Mesodermal cell (in vitro differentiated cells): ENCODE measurements at regions not wholly inside any gene's neighbourhood (a gene's known extent, or its start where the extent isn't known, plus 50 kb on each side); places are given as distances from the start of the nearest gene placed in this dataset.

ENCODE experiments used
- H3K27ac ChIP-seq: 2 replicates; pipeline ENCODE4 v1.7.0; 2013; ENCODE audit warnings: mild to moderate bottlenecking, low read depth, low read length, moderate library complexity; ENCODE audit not compliant: severe bottlenecking
- H3K36me3 ChIP-seq: 2 replicates; pipeline ENCODE4 v1.7.1; 2013; ENCODE audit warnings: mild to moderate bottlenecking, low read length, moderate library complexity; ENCODE audit not compliant: control insufficient read depth, insufficient read depth
- H3K4me1 ChIP-seq: one replicate; pipeline ENCODE4 v1.7.1; 2013; ENCODE audit warnings: mild to moderate bottlenecking, low read length; ENCODE audit not compliant: insufficient read depth, control insufficient read depth, poor library complexity, severe bottlenecking
- H3K4me3 ChIP-seq: 2 replicates; pipeline ENCODE4 v1.7.0; 2013; ENCODE audit warnings: low read length, control low read depth, mild to moderate bottlenecking; ENCODE audit not compliant: insufficient read depth, poor library complexity, severe bottlenecking; ENCODE audit errors: extremely low read depth
- H3K9me3 ChIP-seq: 2 replicates; pipeline ENCODE4 v1.7.1; 2013; ENCODE audit warnings: mild to moderate bottlenecking, low read length, moderate library complexity; ENCODE audit not compliant: control insufficient read depth
- WGBS, 2 experiments: methylation state at CpG; one replicate each; pipeline ENCODE4 v1.1.5; 2013; ENCODE audit warnings: missing lambda C conversion rate in 2 of 2; ENCODE audit not compliant: insufficient coverage in 2 of 2; 5-methylcytosine and 5-hydroxymethylcytosine counted together

GRCh38 chr4:15270201-15270600, 157.6 kb upstream of the C1QTNF7 start:
- H3K9me3 ChIP-seq: peaks cover 19% of the 10 kb centered on the region
- no peak overlapping the region for H3K4me3 ChIP-seq
- WGBS, 2 experiments: 100% methylated on average over 1 of the region's 2 CpGs; no CpG with 5 or more reads in 1 of the 2 experiments
- H3K4me1 ChIP-seq: no peaks in the 10 kb centered on the region
- H3K27ac ChIP-seq: no peak overlapping the region
- no peaks in the 10 kb centered on the region for H3K36me3 ChIP-seq

DNA sequence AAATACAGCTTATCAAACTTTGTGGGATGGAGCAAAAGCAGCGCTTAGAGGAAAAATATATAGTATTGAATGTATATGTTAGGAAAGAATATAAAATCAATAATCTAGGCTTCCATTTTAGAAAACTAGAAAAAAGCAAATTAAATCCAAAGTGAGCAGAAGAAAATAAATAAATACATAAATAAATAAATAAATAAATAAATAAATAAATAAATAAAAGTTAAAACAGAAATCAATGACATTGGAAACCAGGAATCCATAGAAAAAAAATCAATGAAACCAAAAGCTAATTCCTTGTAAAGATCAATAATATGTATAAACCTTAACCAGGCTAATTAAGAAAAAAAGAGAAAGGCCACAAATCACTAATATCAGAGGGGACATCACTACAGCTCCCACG, 141.8 kb upstream of the C1QTNF7 start:
- WGBS, 2 experiments: no CpG with 5 or more reads among the region's 2 CpGs
- H3K27ac ChIP-seq: no peak overlapping the region

DNA sequence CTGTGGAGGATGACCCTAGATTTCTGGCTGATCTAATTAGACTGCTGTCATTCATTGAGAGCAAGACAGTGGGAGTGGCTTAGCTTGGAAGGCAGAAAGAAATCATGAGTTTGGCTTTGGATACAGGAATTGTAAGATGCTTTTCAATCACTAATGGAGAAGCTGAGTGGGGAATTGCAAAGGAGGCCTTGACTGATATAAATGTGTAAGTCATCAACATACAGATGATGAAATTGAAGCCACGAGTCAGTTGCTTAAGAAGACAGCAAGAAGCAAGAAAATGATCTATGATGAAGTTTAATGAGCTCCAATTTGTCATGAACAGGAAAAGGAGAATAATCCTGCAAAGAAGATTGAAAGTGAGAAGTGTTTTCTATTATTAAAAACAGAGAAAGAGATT, 136.7 kb upstream of the C1QTNF7 start:
- Histone ChIP-seq H3K4me1 (no peaks in the 10 kb centered on the region), H3K27ac (no peak overlapping the region), H3K4me3 (no peak overlapping the region), H3K36me3 (no peaks in the 10 kb centered on the region), H3K9me3 (no peaks in the 10 kb centered on the region)
- WGBS, 2 experiments: 89 to 91% methylated on average over 1 of the region's 1 CpG

More for the DNA sequence above, 141.8 kb upstream of the C1QTNF7 start:
- no peaks in the 10 kb centered on the region for H3K4me1 ChIP-seq
- H3K4me3 ChIP-seq: no peak overlapping the region
- H3K36me3 ChIP-seq: no peaks in the 10 kb centered on the region
- H3K9me3 ChIP-seq: no peaks in the 10 kb centered on the region

DNA sequence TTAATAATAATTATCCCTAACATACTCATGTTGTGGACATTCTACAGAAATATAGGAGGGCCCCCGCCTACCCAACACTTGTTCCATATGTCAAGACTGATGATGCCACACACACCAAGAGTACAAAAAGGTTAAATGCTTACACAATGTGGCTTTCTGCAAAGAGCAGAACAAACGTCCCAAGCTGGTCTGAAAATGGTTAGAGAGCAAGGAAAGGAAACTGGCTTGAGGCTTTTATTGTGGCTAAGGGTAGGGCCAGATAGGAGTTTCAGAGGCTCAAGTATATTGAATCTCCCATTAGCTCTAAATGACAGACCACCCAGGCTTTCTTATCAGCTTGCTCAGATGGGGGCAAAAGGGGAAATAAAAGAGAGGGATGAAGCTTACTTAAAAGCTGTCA, 134.1 kb upstream of the C1QTNF7 start:
- Histone ChIP-seq H3K9me3 (no peaks in the 10 kb centered on the region), H3K4me1 (no peaks in the 10 kb centered on the region), H3K36me3 (no peaks in the 10 kb centered on the region), H3K27ac (no peak overlapping the region), H3K4me3 (no peak overlapping the region)
- WGBS, 2 experiments: 50 to 86% methylated on average over 1 of the region's 2 CpGs

GRCh38 chr4:15294202-15294601, 133.6 kb upstream of the C1QTNF7 start:
- 83 to 93% methylated on average over 1 of the region's 1 CpG for WGBS, 2 experiments
- no peaks in the 10 kb centered on the region for H3K4me1 ChIP-seq
- no peaks in the 10 kb centered on the region for H3K9me3 ChIP-seq
- no peaks in the 10 kb centered on the region for H3K36me3 ChIP-seq
- H3K27ac ChIP-seq: no peak overlapping the region
- no peak overlapping the region for H3K4me3 ChIP-seq

DNA sequence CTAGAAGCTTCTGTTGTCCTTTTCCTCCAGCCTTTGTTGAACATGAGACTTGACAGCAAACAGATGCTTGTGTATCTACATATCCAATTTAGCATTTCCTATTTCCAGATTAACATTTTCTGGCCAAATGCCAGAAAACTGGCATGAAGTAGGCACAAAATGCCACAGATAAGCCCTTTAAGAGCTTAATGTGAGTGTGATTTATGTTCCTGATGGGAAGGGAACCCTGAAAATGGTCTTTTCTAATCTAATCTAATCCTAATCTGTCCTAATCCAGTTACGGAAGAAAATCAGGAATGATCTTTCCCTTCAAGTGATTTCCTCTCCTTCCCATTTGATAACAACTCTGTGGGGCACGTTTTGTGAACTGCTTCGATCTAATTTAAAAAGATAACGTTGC, 133.0 kb upstream of the C1QTNF7 start:
- WGBS, 2 experiments: 71 to 100% methylated on average over 1 of the region's 4 CpGs
- H3K4me1 ChIP-seq: no peaks in the 10 kb centered on the region
- H3K36me3 ChIP-seq: no peaks in the 10 kb centered on the region
- H3K9me3 ChIP-seq: no peaks in the 10 kb centered on the region
- no peak overlapping the region for H3K4me3 ChIP-seq
- no peak overlapping the region for H3K27ac ChIP-seq

DNA sequence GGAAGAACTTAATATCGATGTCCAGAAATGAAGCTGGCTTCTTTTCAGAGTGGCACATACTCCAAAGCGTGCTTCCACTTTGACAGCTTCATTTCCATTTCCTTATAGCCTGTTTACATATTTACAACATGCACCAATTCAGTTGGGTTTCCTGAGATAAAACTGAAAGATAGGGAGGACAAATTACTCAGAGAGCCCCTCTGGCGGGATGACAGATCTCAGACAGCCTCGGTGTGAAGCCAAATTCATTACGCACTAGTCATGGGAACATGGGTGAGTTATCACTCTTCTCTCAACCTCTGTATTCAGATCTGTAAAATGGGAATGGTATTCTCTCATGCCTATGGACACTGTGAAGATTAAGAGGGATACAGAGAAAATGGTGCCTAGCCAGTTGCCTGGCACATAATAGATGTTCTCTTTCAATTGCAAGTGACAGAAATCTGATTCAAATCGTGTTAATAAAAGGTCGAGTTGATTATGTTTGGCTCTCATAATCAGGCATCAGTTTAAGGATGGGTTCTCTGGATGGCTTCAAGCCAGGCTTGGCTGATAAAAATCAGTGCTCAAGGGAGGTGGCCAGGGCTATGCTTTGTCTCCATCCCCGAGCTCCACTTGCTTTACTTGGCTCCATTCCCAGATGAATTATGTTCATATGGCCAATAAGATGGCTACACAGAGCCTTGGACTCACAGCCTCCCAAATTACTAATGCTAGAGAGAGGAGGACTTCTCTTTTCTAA, 132.2 kb upstream of the C1QTNF7 start:
- WGBS, 2 experiments: 88 to 96% methylated on average over 6 to 8 of the region's 8 CpGs
- Histone ChIP-seq H3K27ac (no peak overlapping the region), H3K4me1 (no peaks in the 10 kb centered on the region), H3K9me3 (no peaks in the 10 kb centered on the region), H3K4me3 (no peak overlapping the region), H3K36me3 (no peaks in the 10 kb centered on the region)

GRCh38 chr4:15297344-15297743, 130.5 kb upstream of the C1QTNF7 start:
- H3K9me3 ChIP-seq: no peaks in the 10 kb centered on the region
- no peak overlapping the region for H3K27ac ChIP-seq
- H3K4me1 ChIP-seq: peaks cover 2% of the 10 kb centered on the region
- no peaks in the 10 kb centered on the region for H3K36me3 ChIP-seq
- H3K4me3 ChIP-seq: no peak overlapping the region
- no CpG with 5 or more reads among the region's 3 CpGs for whole genome bisulfite sequencing, 2 experiments

DNA sequence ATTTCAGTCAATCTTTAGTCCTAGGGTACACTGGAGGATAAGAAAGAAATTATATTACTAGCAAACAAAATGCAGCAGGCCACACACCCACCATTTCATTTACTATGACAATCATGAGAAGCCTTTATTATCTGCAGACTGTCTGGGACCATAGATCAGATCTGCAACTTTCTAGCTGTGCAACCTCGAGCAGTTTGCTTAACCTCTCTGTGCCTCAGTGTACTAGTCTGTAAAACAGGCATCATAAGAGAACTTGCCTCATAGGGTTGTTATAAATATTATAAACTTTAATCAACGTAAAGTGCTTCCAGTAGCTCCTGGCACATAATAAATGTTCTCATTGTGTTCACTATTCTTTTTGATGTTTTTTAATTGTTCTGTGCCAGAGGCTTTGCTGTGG, 128.2 kb upstream of the C1QTNF7 start:
- Histone ChIP-seq H3K36me3 (no peaks in the 10 kb centered on the region), H3K9me3 (no peaks in the 10 kb centered on the region), H3K4me1 (peaks cover 22% of the 10 kb centered on the region), H3K27ac (no peak overlapping the region), H3K4me3 (no peak overlapping the region)
- 100% methylated on average over 1 of the region's 2 CpGs for WGBS, 2 experiments

DNA sequence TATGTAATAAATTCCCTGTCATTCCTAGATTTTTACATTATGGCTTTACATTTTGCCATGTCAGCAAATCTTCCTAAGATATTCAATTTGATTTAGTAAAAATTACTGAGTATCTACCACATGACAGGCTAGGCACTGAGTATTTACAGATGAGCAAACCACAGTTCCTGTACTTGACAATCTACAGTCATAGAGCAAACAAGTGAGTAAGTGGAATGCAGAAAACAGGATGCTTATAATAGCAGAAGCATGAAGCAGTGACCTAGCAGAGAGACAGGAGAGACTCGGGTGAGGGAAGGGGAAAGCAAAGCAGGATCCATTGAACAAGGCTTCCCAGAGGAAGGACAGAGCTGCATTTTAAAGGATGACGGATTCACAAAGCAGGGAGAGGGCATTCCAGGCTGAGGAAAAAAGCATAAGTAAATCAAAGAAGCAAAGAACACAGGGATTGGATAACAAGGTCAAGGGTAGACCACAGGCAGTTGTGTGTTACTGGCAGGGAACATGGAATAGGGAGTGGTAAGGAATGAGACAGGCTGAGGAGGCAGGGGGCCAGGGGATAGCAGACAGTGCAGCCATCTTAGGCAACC, 124.7 kb upstream of the C1QTNF7 start:
- WGBS, 2 experiments: 64 to 100% methylated on average over 2 of the region's 2 CpGs
- Histone ChIP-seq H3K27ac (peak overlapping the region; percentile 90), H3K4me1 (peaks cover 22% of the 10 kb centered on the region), H3K36me3 (no peaks in the 10 kb centered on the region), H3K4me3 (no peak overlapping the region), H3K9me3 (no peaks in the 10 kb centered on the region)

DNA sequence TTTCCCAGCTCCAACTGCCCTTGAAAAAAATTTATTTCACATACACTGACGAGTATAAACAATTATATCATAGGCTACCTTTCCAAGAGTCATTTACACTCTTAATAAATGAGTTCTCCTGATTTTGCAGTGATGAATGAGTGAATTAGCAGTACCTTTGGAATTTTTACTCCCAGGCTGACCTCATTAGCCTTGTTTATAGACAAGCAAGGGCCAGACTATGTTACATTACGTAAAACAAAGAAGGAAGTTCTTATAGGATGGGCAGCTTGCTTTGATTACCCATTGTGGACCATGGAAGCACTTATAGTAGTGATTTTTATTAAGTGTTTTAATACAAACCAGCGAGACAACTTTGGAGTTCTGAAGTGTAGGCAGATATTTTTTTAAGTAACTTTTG, 112.9 kb upstream of the C1QTNF7 start:
- 76 to 80% methylated on average over 2 of the region's 3 CpGs for WGBS, 2 experiments
- Histone ChIP-seq H3K36me3 (no peaks in the 10 kb centered on the region), H3K4me1 (peaks cover 18% of the 10 kb centered on the region), H3K4me3 (no peak overlapping the region), H3K27ac (no peak overlapping the region), H3K9me3 (no peaks in the 10 kb centered on the region)
